Transverse colon (tissue), 4 donors: ENCODE measurements at regions not wholly inside any gene's neighbourhood (a gene's known extent, or its start where the extent isn't known, plus 50 kb on each side); places are given as distances from the start of the nearest gene placed in this dataset.

Experiments
- CTCF ChIP-seq, 5 experiments: fragments of 200-600 bp in 3 of 5; fragments of 450-650 bp in 2 of 5; sonication (generic) in 3 of 5; IDR thresholded peaks; 1 replicate in 2 of 5; 2 replicates in 3 of 5; pipeline ENCODE4 v1.5.1; 2016 to 2017; ENCODE audit warnings: antibody characterized with exemption in 5 of 5, inconsistent platforms in 3 of 5, mild to moderate bottlenecking in 2 of 5, moderate library complexity in 1 of 5
- EP300 ChIP-seq: sonication (generic); formaldehyde crosslinking; IDR thresholded peaks from one replicate; pipeline ENCODE4 v1.6.1; 2017; ENCODE audit warnings: antibody characterized with exemption, low read depth
- POLR2A ChIP-seq: fragments of 450-650 bp; IDR thresholded peaks from one replicate; pipeline ENCODE4 v1.6.1; 2016; ENCODE audit warnings: antibody characterized with exemption, mild to moderate bottlenecking, moderate library complexity
- POLR2AphosphoS5 ChIP-seq, 3 donors: sonication (generic); formaldehyde crosslinking; IDR thresholded peaks; one replicate each; pipeline ENCODE4 v1.6.1; 2016; ENCODE audit warnings: antibody characterized with exemption in 3 of 3

- TF ChIP-seq CTCF (IDR thresholded peaks at IDR 0.05) = no peak
- TF ChIP-seq POLR2AphosphoS5 (IDR thresholded peaks at IDR 0.05) = peak; percentile 92 to 95 (median 92)
- peak; percentile 82 for TF ChIP-seq POLR2A
- peak; percentile 7 for TF ChIP-seq EP300
Observed at GRCh38 chr7:114085592-114086501, 167.0 kb upstream of the PPP1R3A start.
